HCT116 (cell line): ENCODE measurements at regions not wholly inside any gene's neighbourhood (a gene's known extent, or its start where the extent isn't known, plus 50 kb on each side); places are given as distances from the start of the nearest gene placed in this dataset.

Experiments
- EGR1 ChIP-seq: IDR thresholded peaks from 2 replicates; pipeline ENCODE4 v1.6.1; 2012; ENCODE audit warnings: low read depth
- ELF1 ChIP-seq: IDR thresholded peaks from 2 replicates; pipeline ENCODE4 v1.6.1; 2012; ENCODE audit warnings: low read depth, borderline replicate concordance
- JUND ChIP-seq: IDR thresholded peaks from 2 replicates; pipeline ENCODE4 v1.6.1; 2012
- POLR2A ChIP-seq: IDR thresholded peaks from 2 replicates; pipeline ENCODE4 v1.7.0; 2011; ENCODE audit warnings: borderline replicate concordance; ENCODE audit not compliant: insufficient read depth, insufficient read length; ENCODE audit errors: extremely low read depth
- POLR2AphosphoS5 ChIP-seq: IDR thresholded peaks from 2 replicates; pipeline ENCODE4 v1.6.1; 2011; ENCODE audit warnings: mild to moderate bottlenecking, low read depth, low read length, moderate library complexity
- SP1 ChIP-seq: IDR thresholded peaks from 2 replicates; pipeline ENCODE4 v1.6.1; 2012; ENCODE audit warnings: low read depth
- YY1 ChIP-seq: IDR thresholded peaks from 2 replicates; pipeline ENCODE4 v1.6.1; 2011; ENCODE audit warnings: low read length, low read depth, moderate library complexity, mild to moderate bottlenecking; ENCODE audit not compliant: insufficient replicate concordance; ENCODE audit errors: extremely low read depth
- ZFX ChIP-seq: fragments of 450-650 bp; IDR thresholded peaks from 2 replicates; pipeline ENCODE4 v1.6.1; 2017
- ZNF274 ChIP-seq: fragments of 200-500 bp; sonication (Bioruptor generic); IDR thresholded peaks from 2 replicates; pipeline ENCODE4 v1.6.1; 2014; ENCODE audit warnings: mild to moderate bottlenecking, low read depth, low read length, inconsistent platforms
- TF ChIP-seq, protein P1 (sequence below), 3 experiments: fragments of 200-600 bp in 1 of 3; sonication (generic) in 1 of 3; IDR thresholded peaks in 2 of 3; conservative IDR thresholded peaks in 1 of 3; 2 replicates each; pipeline ENCODE4 v1.5.1; 2012 to 2017; ENCODE audit warnings: low read depth in 2 of 3, low read length in 2 of 3, antibody characterized with exemption in 1 of 3, borderline replicate concordance in 1 of 3, control low read depth in 1 of 3, mild to moderate bottlenecking in 1 of 3, mixed read lengths in 1 of 3, mixed run types in 1 of 3, moderate library complexity in 1 of 3; ENCODE audit not compliant: insufficient read depth in 1 of 3
- TF ChIP-seq, protein P2 (sequence below): IDR thresholded peaks from 2 replicates; pipeline ENCODE4 v1.6.1; 2012; ENCODE audit warnings: low read depth

DNA sequence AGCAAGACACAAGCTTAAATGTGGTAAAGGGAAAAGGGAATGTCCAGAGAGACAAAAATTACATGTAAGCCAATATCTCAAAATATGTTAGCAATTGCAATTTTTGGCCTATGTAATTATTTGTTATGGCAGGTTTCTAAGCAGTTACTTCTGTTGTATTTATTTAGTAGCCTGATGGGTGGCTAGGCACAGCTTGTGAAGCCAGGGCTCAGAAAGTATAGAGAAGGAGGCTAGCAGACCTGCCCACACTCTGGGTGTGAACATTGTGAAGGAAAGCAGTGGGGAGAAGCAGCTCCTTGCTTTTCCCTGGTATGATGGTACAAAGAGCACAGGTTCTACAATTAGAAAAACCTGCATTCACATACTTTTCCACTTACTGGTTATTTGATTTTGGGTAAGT, 196.5 kb upstream of the PGR start:
- TF ChIP-seq JUND, result no peak
- no peak for TF ChIP-seq POLR2AphosphoS5
- no peak for TF ChIP-seq SP1
- TF ChIP-seq, protein P1, sequence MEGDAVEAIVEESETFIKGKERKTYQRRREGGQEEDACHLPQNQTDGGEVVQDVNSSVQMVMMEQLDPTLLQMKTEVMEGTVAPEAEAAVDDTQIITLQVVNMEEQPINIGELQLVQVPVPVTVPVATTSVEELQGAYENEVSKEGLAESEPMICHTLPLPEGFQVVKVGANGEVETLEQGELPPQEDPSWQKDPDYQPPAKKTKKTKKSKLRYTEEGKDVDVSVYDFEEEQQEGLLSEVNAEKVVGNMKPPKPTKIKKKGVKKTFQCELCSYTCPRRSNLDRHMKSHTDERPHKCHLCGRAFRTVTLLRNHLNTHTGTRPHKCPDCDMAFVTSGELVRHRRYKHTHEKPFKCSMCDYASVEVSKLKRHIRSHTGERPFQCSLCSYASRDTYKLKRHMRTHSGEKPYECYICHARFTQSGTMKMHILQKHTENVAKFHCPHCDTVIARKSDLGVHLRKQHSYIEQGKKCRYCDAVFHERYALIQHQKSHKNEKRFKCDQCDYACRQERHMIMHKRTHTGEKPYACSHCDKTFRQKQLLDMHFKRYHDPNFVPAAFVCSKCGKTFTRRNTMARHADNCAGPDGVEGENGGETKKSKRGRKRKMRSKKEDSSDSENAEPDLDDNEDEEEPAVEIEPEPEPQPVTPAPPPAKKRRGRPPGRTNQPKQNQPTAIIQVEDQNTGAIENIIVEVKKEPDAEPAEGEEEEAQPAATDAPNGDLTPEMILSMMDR (IDR thresholded peaks at IDR 0.05 in 2 of 3, conservative IDR thresholded peaks at IDR 0.05 in 1 of 3; ENCODE audit: borderline replicate concordance in 1 of 3, insufficient read depth in 1 of 3, low read depth in 2 of 3, low read length in 2 of 3), result no peak
- no peak for TF ChIP-seq ELF1
- TF ChIP-seq, protein P2, sequence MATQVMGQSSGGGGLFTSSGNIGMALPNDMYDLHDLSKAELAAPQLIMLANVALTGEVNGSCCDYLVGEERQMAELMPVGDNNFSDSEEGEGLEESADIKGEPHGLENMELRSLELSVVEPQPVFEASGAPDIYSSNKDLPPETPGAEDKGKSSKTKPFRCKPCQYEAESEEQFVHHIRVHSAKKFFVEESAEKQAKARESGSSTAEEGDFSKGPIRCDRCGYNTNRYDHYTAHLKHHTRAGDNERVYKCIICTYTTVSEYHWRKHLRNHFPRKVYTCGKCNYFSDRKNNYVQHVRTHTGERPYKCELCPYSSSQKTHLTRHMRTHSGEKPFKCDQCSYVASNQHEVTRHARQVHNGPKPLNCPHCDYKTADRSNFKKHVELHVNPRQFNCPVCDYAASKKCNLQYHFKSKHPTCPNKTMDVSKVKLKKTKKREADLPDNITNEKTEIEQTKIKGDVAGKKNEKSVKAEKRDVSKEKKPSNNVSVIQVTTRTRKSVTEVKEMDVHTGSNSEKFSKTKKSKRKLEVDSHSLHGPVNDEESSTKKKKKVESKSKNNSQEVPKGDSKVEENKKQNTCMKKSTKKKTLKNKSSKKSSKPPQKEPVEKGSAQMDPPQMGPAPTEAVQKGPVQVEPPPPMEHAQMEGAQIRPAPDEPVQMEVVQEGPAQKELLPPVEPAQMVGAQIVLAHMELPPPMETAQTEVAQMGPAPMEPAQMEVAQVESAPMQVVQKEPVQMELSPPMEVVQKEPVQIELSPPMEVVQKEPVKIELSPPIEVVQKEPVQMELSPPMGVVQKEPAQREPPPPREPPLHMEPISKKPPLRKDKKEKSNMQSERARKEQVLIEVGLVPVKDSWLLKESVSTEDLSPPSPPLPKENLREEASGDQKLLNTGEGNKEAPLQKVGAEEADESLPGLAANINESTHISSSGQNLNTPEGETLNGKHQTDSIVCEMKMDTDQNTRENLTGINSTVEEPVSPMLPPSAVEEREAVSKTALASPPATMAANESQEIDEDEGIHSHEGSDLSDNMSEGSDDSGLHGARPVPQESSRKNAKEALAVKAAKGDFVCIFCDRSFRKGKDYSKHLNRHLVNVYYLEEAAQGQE, result no peak
- no peak for TF ChIP-seq POLR2A
- no peak for TF ChIP-seq ZNF274
- TF ChIP-seq EGR1, result no peak
- no peak for TF ChIP-seq YY1
- no peak for TF ChIP-seq ZFX
